Psoas muscle (tissue), 7 donors: ENCODE measurements at regions not wholly inside any gene's neighbourhood (a gene's known extent, or its start where the extent isn't known, plus 50 kb on each side); places are given as distances from the start of the nearest gene placed in this dataset.
"Not testable (repeated sequence)": the region's sequence is repeated elsewhere in the genome, so short reads cannot be mapped to it uniquely, and the experiment has no call there.

Source experiments
- ATAC-seq, 4 donors: fragments of 200-7000 bp; cut with Tn5 transposase; one replicate each; pipeline ENCODE4 v1.9.1; 2020; ENCODE audit warnings: moderate library complexity in 3 of 4, mild to moderate bottlenecking in 2 of 4
- DNase-seq, 2 donors: peaks; one replicate each; pipeline ENCODE4 v3.0.0-alpha.2; 2020
- H3K27ac ChIP-seq: fragments of 200-600 bp; one replicate; pipeline ENCODE4 v1.8.0; 2022
- H3K27me3 ChIP-seq, 3 donors: fragments of 200-600 bp in 1 of 3; one replicate each; pipeline versions ENCODE4 v1.6.1 to v1.8.0; 2013 to 2022; ENCODE audit warnings: low read length in 2 of 3, mild to moderate bottlenecking in 2 of 3, moderate library complexity in 1 of 3; ENCODE audit not compliant: insufficient read depth in 3 of 3
- H3K36me3 ChIP-seq, 2 donors: fragments of 200-600 bp in 1 of 2; one replicate each; pipeline versions ENCODE4 v1.6.1 to v1.8.0; 2013 to 2022; ENCODE audit warnings: low read depth in 1 of 2, mild to moderate bottlenecking in 1 of 2, moderate library complexity in 1 of 2; ENCODE audit not compliant: insufficient read depth in 1 of 2
- H3K4me1 ChIP-seq: fragments of 200-600 bp; one replicate; pipeline ENCODE4 v1.8.0; 2022
- H3K4me3 ChIP-seq: fragments of 200-600 bp; one replicate; pipeline ENCODE4 v1.8.0; 2022; ENCODE audit warnings: mild to moderate bottlenecking
- H3K9me3 ChIP-seq: fragments of 200-600 bp; one replicate; pipeline ENCODE4 v1.8.0; 2022
- WGBS, 3 donors: extraction: QIAGEN DNeasy Blood & Tissue Kit; methylation state at CpG; one replicate each; pipeline versions ENCODE4 v1.1.6 to v1.1.7; 2013; 5-methylcytosine and 5-hydroxymethylcytosine counted together
- intact Hi-C, 2 donors: fragments of 100-400 bp; cut with DNase I; formaldehyde crosslinking; loops; one replicate each; pipeline versions ENCODE4 v1.11.0 to v1.14.2; 2022
- TF ChIP-seq, protein P1 (sequence below): fragments of 200-600 bp; IDR thresholded peaks from one replicate; pipeline ENCODE4 v1.8.0; 2022; ENCODE audit warnings: antibody characterized with exemption
- donor health status: healthy with polysubstance abuse.
- donor health status: DM: no; HTN: no; CAD: no; lungs with moderate emphysema.
- donor health status: Bipolar disorder and iron deficiency.
- donor health status: healthy.
- donor health status: DM: yes; HTN: yes; CAD: no.
- donor health status: DM: no; HTN: no; CAD: no.
- donor health status: DM: yes; HTN: yes; CAD: no.

DNA sequence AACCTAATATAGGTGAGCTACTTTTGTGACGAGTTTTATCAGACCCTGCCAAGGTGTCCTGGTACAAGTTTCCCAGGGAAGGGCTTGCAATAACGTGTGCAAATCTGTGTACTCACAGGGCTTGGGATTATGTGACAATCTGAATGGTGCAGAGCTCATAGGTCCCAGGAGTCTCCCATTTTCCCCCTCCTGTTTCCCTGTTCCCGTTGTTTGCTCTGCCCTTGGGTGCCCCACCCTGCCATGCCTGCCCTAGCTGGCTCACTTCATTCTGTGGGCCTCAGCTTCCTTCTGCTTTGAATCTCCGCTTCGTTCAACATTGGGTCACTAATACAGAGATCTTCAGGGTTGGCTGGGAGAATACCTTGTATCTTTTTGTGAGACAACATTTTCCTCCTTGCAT is 90.3 kb upstream of the HPF1 start:
- Histone ChIP-seq H3K4me3 (no peak overlapping the region), H3K9me3 (no peaks in the 10 kb centered on the region), H3K4me1 (no peaks in the 10 kb centered on the region), H3K27ac (no peak overlapping the region), H3K36me3 (no peaks in the 10 kb centered on the region), H3K27me3 (no peaks in the 10 kb centered on the region)
- intact Hi-C loops = no loop called here
- ATAC-seq (no peak), DNase-seq (no peak)
- WGBS, 3 donors = 51 to 61% (median 52%) methylated on average over 5 of the region's 5 CpGs
- TF ChIP-seq, protein P1, sequence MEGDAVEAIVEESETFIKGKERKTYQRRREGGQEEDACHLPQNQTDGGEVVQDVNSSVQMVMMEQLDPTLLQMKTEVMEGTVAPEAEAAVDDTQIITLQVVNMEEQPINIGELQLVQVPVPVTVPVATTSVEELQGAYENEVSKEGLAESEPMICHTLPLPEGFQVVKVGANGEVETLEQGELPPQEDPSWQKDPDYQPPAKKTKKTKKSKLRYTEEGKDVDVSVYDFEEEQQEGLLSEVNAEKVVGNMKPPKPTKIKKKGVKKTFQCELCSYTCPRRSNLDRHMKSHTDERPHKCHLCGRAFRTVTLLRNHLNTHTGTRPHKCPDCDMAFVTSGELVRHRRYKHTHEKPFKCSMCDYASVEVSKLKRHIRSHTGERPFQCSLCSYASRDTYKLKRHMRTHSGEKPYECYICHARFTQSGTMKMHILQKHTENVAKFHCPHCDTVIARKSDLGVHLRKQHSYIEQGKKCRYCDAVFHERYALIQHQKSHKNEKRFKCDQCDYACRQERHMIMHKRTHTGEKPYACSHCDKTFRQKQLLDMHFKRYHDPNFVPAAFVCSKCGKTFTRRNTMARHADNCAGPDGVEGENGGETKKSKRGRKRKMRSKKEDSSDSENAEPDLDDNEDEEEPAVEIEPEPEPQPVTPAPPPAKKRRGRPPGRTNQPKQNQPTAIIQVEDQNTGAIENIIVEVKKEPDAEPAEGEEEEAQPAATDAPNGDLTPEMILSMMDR = no peak

GRCh38 chr4:169847171-169847570 is 89.4 kb upstream of the HPF1 start:
- ATAC-seq (no peak), DNase-seq (no peak)
- Histone ChIP-seq H3K27ac (no peak overlapping the region), H3K4me3 (no peak overlapping the region), H3K9me3 (no peaks in the 10 kb centered on the region), H3K36me3 (no peaks in the 10 kb centered on the region), H3K4me1 (no peaks in the 10 kb centered on the region), H3K27me3 (no peaks in the 10 kb centered on the region)
- intact Hi-C loops = no loop called here
- TF ChIP-seq, protein P1 = no peak
- 31 to 36% (median 32%) methylated on average over 3 of the region's 3 CpGs for WGBS, 3 donors

GRCh38 chr4:169846396-169846795 is 88.7 kb upstream of the HPF1 start:
- no peak overlapping the region for H3K27ac ChIP-seq
- TF ChIP-seq, protein P1 = no peak
- H3K27me3 ChIP-seq = no peaks in the 10 kb centered on the region
- 72 to 90% (median 79%) methylated on average over 2 of the region's 2 CpGs for WGBS, 3 donors
- H3K4me3 ChIP-seq = no peak overlapping the region
- H3K9me3 ChIP-seq = no peaks in the 10 kb centered on the region
- DNase-seq (no peak), ATAC-seq (no peak)
- no peaks in the 10 kb centered on the region for H3K36me3 ChIP-seq
- intact Hi-C loops = no loop called here
- no peaks in the 10 kb centered on the region for H3K4me1 ChIP-seq

DNA sequence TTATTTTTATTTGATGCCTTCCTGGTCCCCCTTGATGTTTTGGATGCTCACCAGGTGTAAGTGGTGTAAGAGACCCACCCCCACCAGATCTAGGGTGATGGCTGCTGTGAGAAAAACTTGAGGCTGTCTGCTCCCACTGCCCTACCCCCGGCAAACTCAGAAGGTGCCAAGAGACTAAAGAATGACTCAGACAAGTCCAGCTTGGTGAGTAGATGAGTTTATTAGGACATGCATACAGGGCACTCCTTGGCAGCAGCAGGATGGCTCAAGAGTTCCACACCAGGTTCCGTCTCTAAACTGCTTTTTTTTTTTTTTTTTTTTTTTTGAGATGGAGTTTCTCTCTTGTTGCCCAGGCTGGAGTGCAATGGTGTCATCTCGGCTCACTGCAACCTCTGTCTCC is 84.0 kb upstream of the HPF1 start:
- no peaks in the 10 kb centered on the region for H3K4me1 ChIP-seq
- ATAC-seq (no peak), DNase-seq (no peak)
- intact Hi-C loops = no loop called here
- no peak overlapping the region for H3K27ac ChIP-seq
- H3K27me3 ChIP-seq = no peaks in the 10 kb centered on the region
- WGBS, 3 donors = 52 to 80% (median 61%) methylated on average over 3 of the region's 3 CpGs
- no peaks in the 10 kb centered on the region for H3K9me3 ChIP-seq
- TF ChIP-seq, protein P1 = no peak
- no peak overlapping the region for H3K4me3 ChIP-seq
- H3K36me3 ChIP-seq = no peaks in the 10 kb centered on the region

GRCh38 chr4:169840554-169840953 is 82.8 kb upstream of the HPF1 start:
- H3K9me3 ChIP-seq = no peaks in the 10 kb centered on the region
- no peaks in the 10 kb centered on the region for H3K27me3 ChIP-seq
- TF ChIP-seq, protein P1 = no peak
- WGBS, 3 donors = 57 to 72% (median 70%) methylated on average over 3 of the region's 3 CpGs
- no peaks in the 10 kb centered on the region for H3K36me3 ChIP-seq
- intact Hi-C loops = no loop called here
- H3K4me3 ChIP-seq = no peak overlapping the region
- ATAC-seq = no peak
- DNase-seq = no peak
- no peak overlapping the region for H3K27ac ChIP-seq
- H3K4me1 ChIP-seq = no peaks in the 10 kb centered on the region

- 93 to 98% (median 94%) methylated on average over 23 to 29 of the region's 29 CpGs for WGBS, 3 donors
- H3K27me3 ChIP-seq, H3K4me1 ChIP-seq, intact Hi-C loops, ATAC-seq, DNase-seq, H3K4me3 ChIP-seq, H3K27ac ChIP-seq, H3K9me3 ChIP-seq, H3K36me3 ChIP-seq: not testable (repeated sequence)
Observed at GRCh38 chr4:169828329-169828728, 70.6 kb upstream of the HPF1 start.
